ENCODE measurements at regions not wholly inside any gene's neighbourhood (a gene's known extent, or its start where the extent isn't known, plus 50 kb on each side); places are given as distances from the start of the nearest gene placed in this dataset.

DNA sequence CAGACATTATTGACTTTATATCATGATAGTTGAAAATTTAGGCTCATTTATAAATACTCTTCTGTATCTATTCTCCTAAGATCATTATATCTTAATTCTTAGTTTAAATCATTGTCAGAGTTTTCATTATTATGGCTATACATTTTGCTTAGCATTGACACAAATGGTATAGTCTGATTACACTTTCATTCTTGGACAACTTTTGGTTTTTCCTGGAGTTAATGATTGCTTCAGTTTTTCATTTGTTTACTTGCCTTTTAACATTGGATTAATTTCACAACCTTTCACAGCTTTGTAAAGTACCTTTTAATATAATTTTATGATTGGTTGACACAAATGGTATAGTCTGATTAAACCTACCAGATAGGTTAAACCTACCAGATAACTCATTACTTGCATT, 298.2 kb downstream of the DYSF start:
- H3K27me3 ChIP-seq (ENCODE audit: low read length), result no peaks in the 10 kb centered on the region
- no peak overlapping the region for H3K27ac ChIP-seq (ENCODE audit: low read depth, low read length)
- H3F3A ChIP-seq (ENCODE audit: insufficient read depth), result no peaks in the 10 kb centered on the region
- H3K4me3 ChIP-seq (ENCODE audit: insufficient read depth, low read length, poor library complexity, severe bottlenecking), result no peak overlapping the region
- TF ChIP-seq, protein P1, sequence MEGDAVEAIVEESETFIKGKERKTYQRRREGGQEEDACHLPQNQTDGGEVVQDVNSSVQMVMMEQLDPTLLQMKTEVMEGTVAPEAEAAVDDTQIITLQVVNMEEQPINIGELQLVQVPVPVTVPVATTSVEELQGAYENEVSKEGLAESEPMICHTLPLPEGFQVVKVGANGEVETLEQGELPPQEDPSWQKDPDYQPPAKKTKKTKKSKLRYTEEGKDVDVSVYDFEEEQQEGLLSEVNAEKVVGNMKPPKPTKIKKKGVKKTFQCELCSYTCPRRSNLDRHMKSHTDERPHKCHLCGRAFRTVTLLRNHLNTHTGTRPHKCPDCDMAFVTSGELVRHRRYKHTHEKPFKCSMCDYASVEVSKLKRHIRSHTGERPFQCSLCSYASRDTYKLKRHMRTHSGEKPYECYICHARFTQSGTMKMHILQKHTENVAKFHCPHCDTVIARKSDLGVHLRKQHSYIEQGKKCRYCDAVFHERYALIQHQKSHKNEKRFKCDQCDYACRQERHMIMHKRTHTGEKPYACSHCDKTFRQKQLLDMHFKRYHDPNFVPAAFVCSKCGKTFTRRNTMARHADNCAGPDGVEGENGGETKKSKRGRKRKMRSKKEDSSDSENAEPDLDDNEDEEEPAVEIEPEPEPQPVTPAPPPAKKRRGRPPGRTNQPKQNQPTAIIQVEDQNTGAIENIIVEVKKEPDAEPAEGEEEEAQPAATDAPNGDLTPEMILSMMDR (IDR thresholded peaks at IDR 0.05; ENCODE audit: insufficient read depth, low read length, poor library complexity, severe bottlenecking), result no peak
- no peak for TF ChIP-seq EZH2phosphoT487 (conservative IDR thresholded peaks at IDR 0.05; ENCODE audit: low read length)
- no peak overlapping the region for H3K9ac ChIP-seq (ENCODE audit: low read length)
- H3K9me3 ChIP-seq (ENCODE audit: insufficient read depth, low read length), result no peaks in the 10 kb centered on the region
- H4K20me1 ChIP-seq (ENCODE audit: low read depth, low read length), result no peaks in the 10 kb centered on the region
- H3K79me2 ChIP-seq (ENCODE audit: insufficient read depth, low read length), result no peaks in the 10 kb centered on the region
- H3K9me2 ChIP-seq (replicated peaks; ENCODE audit: insufficient read depth, low read length), result no peaks in the 10 kb centered on the region
- no peak overlapping the region for H3K4me2 ChIP-seq (ENCODE audit: low read depth, low read length, poor library complexity, severe bottlenecking)
- H2AFZ ChIP-seq (ENCODE audit: low read depth, low read length, severe bottlenecking), result no peak overlapping the region
- H3K36me3 ChIP-seq (ENCODE audit: low read length), result no peaks in the 10 kb centered on the region

DNA sequence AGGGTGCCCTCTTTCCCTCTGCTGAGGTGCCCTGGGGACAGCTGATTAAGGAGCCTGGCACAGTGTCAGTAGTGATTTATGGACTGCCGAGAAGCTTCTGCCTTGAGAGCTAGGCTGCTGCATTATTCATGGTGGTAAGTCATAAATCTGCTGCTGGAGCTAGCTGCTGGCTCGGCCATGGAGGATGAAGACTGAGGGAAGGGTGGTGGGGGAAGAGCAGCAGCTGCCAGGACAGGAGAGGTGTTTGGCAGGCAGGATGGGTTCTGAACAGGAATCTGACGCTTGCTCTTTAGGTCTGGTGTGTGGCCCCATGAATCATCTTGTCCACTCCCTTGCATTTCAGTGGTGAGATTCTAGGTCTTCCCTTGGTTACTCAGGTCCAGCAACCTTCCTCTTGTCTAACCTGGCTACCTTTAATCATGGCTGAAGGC, 296.3 kb downstream of the DYSF start:
- Histone ChIP-seq H3K79me2 (ENCODE audit: insufficient read depth, low read length) (no peaks in the 10 kb centered on the region), H4K20me1 (ENCODE audit: low read depth, low read length) (no peaks in the 10 kb centered on the region), H3K4me3 (ENCODE audit: insufficient read depth, low read length, poor library complexity, severe bottlenecking) (no peak overlapping the region), H3K9me2 (replicated peaks; ENCODE audit: insufficient read depth, low read length) (no peaks in the 10 kb centered on the region), H3K4me2 (ENCODE audit: low read depth, low read length, poor library complexity, severe bottlenecking) (no peak overlapping the region), H3K27me3 (ENCODE audit: low read length) (no peaks in the 10 kb centered on the region), H3F3A (ENCODE audit: insufficient read depth) (no peaks in the 10 kb centered on the region), H3K27ac (ENCODE audit: low read depth, low read length) (no peak overlapping the region), H3K9me3 (ENCODE audit: insufficient read depth, low read length) (no peaks in the 10 kb centered on the region), H2AFZ (ENCODE audit: low read depth, low read length, severe bottlenecking) (no peak overlapping the region), H3K9ac (ENCODE audit: low read length) (no peak overlapping the region), H3K36me3 (ENCODE audit: low read length) (no peaks in the 10 kb centered on the region)
- TF ChIP-seq, protein P1 (IDR thresholded peaks at IDR 0.05; ENCODE audit: insufficient read depth, low read length, poor library complexity, severe bottlenecking), result no peak
- no peak for TF ChIP-seq EZH2phosphoT487 (conservative IDR thresholded peaks at IDR 0.05; ENCODE audit: low read length)

GRCh38 chr2:71748227-71748626, 294.9 kb downstream of the DYSF start:
- Histone ChIP-seq H3K9me2 (replicated peaks; ENCODE audit: insufficient read depth, low read length) (no peaks in the 10 kb centered on the region), H3K36me3 (ENCODE audit: low read length) (no peaks in the 10 kb centered on the region), H4K20me1 (ENCODE audit: low read depth, low read length) (no peaks in the 10 kb centered on the region), H3K9me3 (ENCODE audit: insufficient read depth, low read length) (no peaks in the 10 kb centered on the region), H3K4me2 (ENCODE audit: low read depth, low read length, poor library complexity, severe bottlenecking) (no peak overlapping the region), H3K27me3 (ENCODE audit: low read length) (no peaks in the 10 kb centered on the region), H2AFZ (ENCODE audit: low read depth, low read length, severe bottlenecking) (no peak overlapping the region), H3K4me3 (ENCODE audit: insufficient read depth, low read length, poor library complexity, severe bottlenecking) (no peak overlapping the region), H3K9ac (ENCODE audit: low read length) (no peak overlapping the region), H3K27ac (ENCODE audit: low read depth, low read length) (no peak overlapping the region), H3F3A (ENCODE audit: insufficient read depth) (no peaks in the 10 kb centered on the region), H3K79me2 (ENCODE audit: insufficient read depth, low read length) (no peaks in the 10 kb centered on the region)
- no peak for TF ChIP-seq EZH2phosphoT487 (conservative IDR thresholded peaks at IDR 0.05; ENCODE audit: low read length)
- TF ChIP-seq, protein P1 (IDR thresholded peaks at IDR 0.05; ENCODE audit: insufficient read depth, low read length, poor library complexity, severe bottlenecking), result no peak
